COR-L47 (cell line): ENCODE measurements at regions not wholly inside any gene's neighbourhood (a gene's known extent, or its start where the extent isn't known, plus 50 kb on each side); places are given as distances from the start of the nearest gene placed in this dataset.

Source experiments
- DNase-seq: peaks from one replicate; lab custom pipeline; 2025; lab: John Stamatoyannopoulos, UW

GRCh38 chr14:87109271-87109670 is 883.7 kb downstream of the GALC start:
- no peak for DNase-seq

- no peak for DNase-seq
Observed at GRCh38 chr14:87108726-87109125, 884.3 kb downstream of the GALC start.

GRCh38 chr14:87102811-87103378 is 890.1 kb downstream of the GALC start:
- DNase-seq: no peak

GRCh38 chr14:87097015-87097414 is 896.0 kb downstream of the GALC start:
- no peak for DNase-seq

GRCh38 chr14:87094913-87095312 is 898.1 kb downstream of the GALC start:
- DNase-seq: no peak

- DNase-seq: no peak
Observed at GRCh38 chr14:87088588-87088987, 904.4 kb downstream of the GALC start.

- DNase-seq: no peak
Observed at GRCh38 chr14:87087881-87088280, 905.1 kb downstream of the GALC start.

GRCh38 chr14:87084908-87085307 is 908.1 kb downstream of the GALC start:
- DNase-seq: no peak

GRCh38 chr14:87082917-87083316 is 910.1 kb downstream of the GALC start:
- no peak for DNase-seq

- DNase-seq: no peak
Observed at GRCh38 chr14:87081004-87081403, 912.0 kb downstream of the GALC start.

- DNase-seq: no peak
Observed at GRCh38 chr14:87080146-87080545, 912.8 kb downstream of the GALC start.

GRCh38 chr14:87079416-87079815 is 913.6 kb downstream of the GALC start:
- no peak for DNase-seq

GRCh38 chr14:87076922-87077321 is 916.1 kb downstream of the GALC start:
- no peak for DNase-seq

GRCh38 chr14:87076146-87076545 is 916.8 kb downstream of the GALC start:
- no peak for DNase-seq

GRCh38 chr14:87073880-87074570 is 919.0 kb downstream of the GALC start:
- no peak for DNase-seq

GRCh38 chr14:87067591-87067990 is 925.4 kb downstream of the GALC start:
- DNase-seq: no peak

GRCh38 chr14:87067061-87067460 is 925.9 kb downstream of the GALC start:
- DNase-seq: no peak

GRCh38 chr14:87066221-87066817 is 926.7 kb downstream of the GALC start:
- DNase-seq: no peak

- no peak for DNase-seq
Observed at GRCh38 chr14:87065366-87065765, 927.6 kb downstream of the GALC start.

GRCh38 chr14:87063181-87063580 is 929.8 kb downstream of the GALC start:
- no peak for DNase-seq

GRCh38 chr14:87060405-87060804 is 932.6 kb downstream of the GALC start:
- no peak for DNase-seq

- no peak for DNase-seq
Observed at GRCh38 chr14:87059060-87059839, 933.7 kb downstream of the GALC start.

- DNase-seq: no peak
Observed at GRCh38 chr14:87055007-87055406, 938.0 kb downstream of the GALC start.
